ENCODE measurements at regions not wholly inside any gene's neighbourhood (a gene's known extent, or its start where the extent isn't known, plus 50 kb on each side); places are given as distances from the start of the nearest gene placed in this dataset.

DNA sequence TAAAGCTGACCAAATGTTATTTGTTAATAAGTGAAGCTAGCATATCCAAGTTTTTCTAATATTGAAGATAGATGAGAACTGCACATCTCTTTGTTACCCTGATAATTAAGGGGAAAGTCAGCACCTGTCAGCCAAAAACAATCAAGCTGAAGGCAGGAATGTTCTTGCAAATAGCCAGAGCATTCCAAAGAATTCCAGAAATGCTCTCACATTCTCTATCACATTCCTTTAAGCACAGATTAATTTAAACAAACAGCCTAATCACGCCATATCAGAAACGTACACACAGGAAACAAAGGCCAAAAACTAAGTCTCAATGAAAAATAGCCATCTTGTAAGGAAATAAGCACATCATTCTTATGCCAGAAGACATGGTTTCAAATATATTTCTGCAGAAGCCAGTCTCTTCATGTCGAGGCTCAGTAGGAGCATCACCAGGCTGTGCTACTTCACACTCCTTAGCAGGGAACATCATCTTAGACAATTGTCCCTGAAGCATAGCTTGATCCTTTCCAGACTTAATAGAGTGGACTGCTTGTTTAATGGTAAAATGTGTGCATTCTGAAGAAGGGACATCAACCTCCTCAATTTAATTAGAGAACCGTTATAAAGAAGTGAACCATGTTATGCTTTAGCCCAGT, 252.9 kb upstream of the TTC29 start:
- TF ChIP-seq, protein P1, sequence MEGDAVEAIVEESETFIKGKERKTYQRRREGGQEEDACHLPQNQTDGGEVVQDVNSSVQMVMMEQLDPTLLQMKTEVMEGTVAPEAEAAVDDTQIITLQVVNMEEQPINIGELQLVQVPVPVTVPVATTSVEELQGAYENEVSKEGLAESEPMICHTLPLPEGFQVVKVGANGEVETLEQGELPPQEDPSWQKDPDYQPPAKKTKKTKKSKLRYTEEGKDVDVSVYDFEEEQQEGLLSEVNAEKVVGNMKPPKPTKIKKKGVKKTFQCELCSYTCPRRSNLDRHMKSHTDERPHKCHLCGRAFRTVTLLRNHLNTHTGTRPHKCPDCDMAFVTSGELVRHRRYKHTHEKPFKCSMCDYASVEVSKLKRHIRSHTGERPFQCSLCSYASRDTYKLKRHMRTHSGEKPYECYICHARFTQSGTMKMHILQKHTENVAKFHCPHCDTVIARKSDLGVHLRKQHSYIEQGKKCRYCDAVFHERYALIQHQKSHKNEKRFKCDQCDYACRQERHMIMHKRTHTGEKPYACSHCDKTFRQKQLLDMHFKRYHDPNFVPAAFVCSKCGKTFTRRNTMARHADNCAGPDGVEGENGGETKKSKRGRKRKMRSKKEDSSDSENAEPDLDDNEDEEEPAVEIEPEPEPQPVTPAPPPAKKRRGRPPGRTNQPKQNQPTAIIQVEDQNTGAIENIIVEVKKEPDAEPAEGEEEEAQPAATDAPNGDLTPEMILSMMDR (IDR thresholded peaks at IDR 0.05), result no peak
- H3K4me3 ChIP-seq, result no peak overlapping the region
- H3K27ac ChIP-seq, result no peak overlapping the region
- intact Hi-C loops (cut with DNase I), result no loop called here
- H3K4me1 ChIP-seq, result peaks cover 0 to 16% (median 7%) of the 10 kb centered on the region in 9 donors
- 52 to 61% methylated on average over 4 of the region's 4 CpGs for WGBS, 2 donors
- ATAC-seq, result no peak
- no peaks in the 10 kb centered on the region for H3K9me3 ChIP-seq
- no peaks in the 10 kb centered on the region for H3K27me3 ChIP-seq
- DNase-seq, result no peak
- no peaks in the 10 kb centered on the region for H3K36me3 ChIP-seq

DNA sequence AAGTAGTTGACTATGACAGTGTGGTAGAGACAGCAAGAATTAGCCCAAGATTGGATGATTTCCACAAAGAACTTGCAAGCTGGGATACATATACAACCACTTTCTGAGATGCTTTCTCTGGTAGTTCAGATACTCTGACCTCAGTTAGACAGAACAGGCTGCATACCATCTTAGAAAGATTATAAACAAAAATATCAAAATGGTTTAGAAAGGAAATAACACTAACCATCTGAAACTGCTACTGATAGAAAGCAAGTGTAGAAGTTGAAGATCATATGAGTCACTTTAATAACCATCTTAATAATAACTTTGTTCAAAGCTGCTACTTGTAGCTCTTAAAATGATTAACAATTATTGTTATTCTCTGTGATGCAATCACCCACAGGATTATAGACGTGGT, 255.4 kb upstream of the TTC29 start:
- H3K36me3 ChIP-seq, result no peaks in the 10 kb centered on the region
- no peaks in the 10 kb centered on the region for H3K27me3 ChIP-seq
- H3K27ac ChIP-seq, result no peak overlapping the region
- TF ChIP-seq, protein P1 (IDR thresholded peaks at IDR 0.05), result no peak
- no peak overlapping the region for H3K4me3 ChIP-seq
- intact Hi-C loops (cut with DNase I), result no loop called here
- H3K4me1 ChIP-seq, result no peaks in the 10 kb centered on the region
- ATAC-seq (no peak), DNase-seq (no peak)
- 62 to 79% methylated on average over 1 of the region's 1 CpG for WGBS, 2 donors
- no peaks in the 10 kb centered on the region for H3K9me3 ChIP-seq

DNA sequence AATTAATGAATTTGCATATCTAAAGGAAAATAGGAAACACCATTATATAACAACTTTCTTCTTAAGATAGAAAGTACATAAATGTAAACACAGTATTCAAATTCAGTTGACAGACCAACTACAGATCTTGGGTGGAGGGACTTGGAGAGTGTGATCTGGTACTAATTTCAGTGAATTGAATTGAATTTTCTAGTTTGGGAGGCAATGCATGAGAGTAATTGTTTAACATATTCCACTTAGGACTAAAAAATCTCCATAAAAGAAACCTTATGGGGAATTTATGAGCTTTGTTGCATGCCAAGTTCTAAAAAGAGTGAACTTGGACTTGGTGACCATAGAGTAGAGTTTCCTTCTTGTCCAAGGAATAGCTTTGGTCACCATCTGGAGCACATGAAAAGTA, 261.1 kb upstream of the TTC29 start:
- no peaks in the 10 kb centered on the region for H3K36me3 ChIP-seq
- TF ChIP-seq, protein P1 (IDR thresholded peaks at IDR 0.05), result no peak
- no peaks in the 10 kb centered on the region for H3K27me3 ChIP-seq
- ATAC-seq, result no peak
- no peak for DNase-seq
- H3K4me1 ChIP-seq, result no peaks in the 10 kb centered on the region
- no peak overlapping the region for H3K27ac ChIP-seq
- intact Hi-C loops (cut with DNase I), result no loop called here
- H3K9me3 ChIP-seq, result no peaks in the 10 kb centered on the region
- no peak overlapping the region for H3K4me3 ChIP-seq

DNA sequence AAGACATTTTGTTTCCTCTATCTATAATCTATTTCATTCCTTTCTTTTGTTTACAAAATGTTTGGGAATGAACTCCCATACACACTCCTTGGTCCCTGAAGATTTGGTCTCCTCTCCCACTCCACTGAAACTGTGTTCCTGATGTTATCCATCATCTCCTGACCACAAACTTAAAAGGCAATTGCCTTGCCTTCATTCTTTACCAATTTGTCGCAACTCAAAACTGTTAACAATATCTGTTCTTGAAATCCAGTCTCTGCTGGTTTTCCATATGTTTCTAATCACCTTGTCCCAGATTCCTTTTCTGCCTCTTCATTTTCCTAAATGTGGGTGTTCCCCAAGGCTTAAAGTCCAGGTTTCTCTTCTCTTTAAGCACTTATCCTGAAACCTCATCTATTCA, 262.2 kb upstream of the TTC29 start:
- no peak for DNase-seq
- 91 to 92% methylated on average over 1 of the region's 1 CpG for WGBS, 2 donors
- H3K27ac ChIP-seq, result no peak overlapping the region
- H3K4me1 ChIP-seq, result no peaks in the 10 kb centered on the region
- H3K27me3 ChIP-seq, result no peaks in the 10 kb centered on the region
- H3K4me3 ChIP-seq, result no peak overlapping the region
- ATAC-seq, result no peak
- TF ChIP-seq, protein P1 (IDR thresholded peaks at IDR 0.05), result no peak
- no peaks in the 10 kb centered on the region for H3K9me3 ChIP-seq
- no peaks in the 10 kb centered on the region for H3K36me3 ChIP-seq
- intact Hi-C loops (cut with DNase I), result no loop called here

Data from heart right ventricle (tissue), 16 donors.